GM12865 (cell line): ENCODE measurements at regions not wholly inside any gene's neighbourhood (a gene's known extent, or its start where the extent isn't known, plus 50 kb on each side); places are given as distances from the start of the nearest gene placed in this dataset.

Source experiments
- DNase-seq: peaks from one replicate; pipeline ENCODE4 v3.0.0; 2010; ENCODE audit warnings: low read depth
- H3K4me3 ChIP-seq: 2 replicates; pipeline ENCODE4 v1.5.1; 2011; ENCODE audit warnings: mild to moderate bottlenecking, low read depth, low read length, control low read depth
- TF ChIP-seq, protein P1 (sequence below): IDR thresholded peaks from 2 replicates; pipeline ENCODE4 v1.5.1; 2011; ENCODE audit warnings: low read length, control low read depth, low read depth, inconsistent platforms; ENCODE audit not compliant: insufficient read depth; ENCODE audit errors: missing control alignments

- no peak for DNase-seq
- no peak overlapping the region for H3K4me3 ChIP-seq
These were observed 619.2 kb upstream of the CLINT1 start for GRCh38 chr5:158478139-158478538.

GRCh38 chr5:158477214-158477613 lies 618.3 kb upstream of the CLINT1 start:
- TF ChIP-seq, protein P1, sequence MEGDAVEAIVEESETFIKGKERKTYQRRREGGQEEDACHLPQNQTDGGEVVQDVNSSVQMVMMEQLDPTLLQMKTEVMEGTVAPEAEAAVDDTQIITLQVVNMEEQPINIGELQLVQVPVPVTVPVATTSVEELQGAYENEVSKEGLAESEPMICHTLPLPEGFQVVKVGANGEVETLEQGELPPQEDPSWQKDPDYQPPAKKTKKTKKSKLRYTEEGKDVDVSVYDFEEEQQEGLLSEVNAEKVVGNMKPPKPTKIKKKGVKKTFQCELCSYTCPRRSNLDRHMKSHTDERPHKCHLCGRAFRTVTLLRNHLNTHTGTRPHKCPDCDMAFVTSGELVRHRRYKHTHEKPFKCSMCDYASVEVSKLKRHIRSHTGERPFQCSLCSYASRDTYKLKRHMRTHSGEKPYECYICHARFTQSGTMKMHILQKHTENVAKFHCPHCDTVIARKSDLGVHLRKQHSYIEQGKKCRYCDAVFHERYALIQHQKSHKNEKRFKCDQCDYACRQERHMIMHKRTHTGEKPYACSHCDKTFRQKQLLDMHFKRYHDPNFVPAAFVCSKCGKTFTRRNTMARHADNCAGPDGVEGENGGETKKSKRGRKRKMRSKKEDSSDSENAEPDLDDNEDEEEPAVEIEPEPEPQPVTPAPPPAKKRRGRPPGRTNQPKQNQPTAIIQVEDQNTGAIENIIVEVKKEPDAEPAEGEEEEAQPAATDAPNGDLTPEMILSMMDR = no peak
- no peak for DNase-seq
- no peak overlapping the region for H3K4me3 ChIP-seq

More at GRCh38 chr5:158478139-158478538, 619.2 kb upstream of the CLINT1 start:
- TF ChIP-seq, protein P1 = no peak

DNA sequence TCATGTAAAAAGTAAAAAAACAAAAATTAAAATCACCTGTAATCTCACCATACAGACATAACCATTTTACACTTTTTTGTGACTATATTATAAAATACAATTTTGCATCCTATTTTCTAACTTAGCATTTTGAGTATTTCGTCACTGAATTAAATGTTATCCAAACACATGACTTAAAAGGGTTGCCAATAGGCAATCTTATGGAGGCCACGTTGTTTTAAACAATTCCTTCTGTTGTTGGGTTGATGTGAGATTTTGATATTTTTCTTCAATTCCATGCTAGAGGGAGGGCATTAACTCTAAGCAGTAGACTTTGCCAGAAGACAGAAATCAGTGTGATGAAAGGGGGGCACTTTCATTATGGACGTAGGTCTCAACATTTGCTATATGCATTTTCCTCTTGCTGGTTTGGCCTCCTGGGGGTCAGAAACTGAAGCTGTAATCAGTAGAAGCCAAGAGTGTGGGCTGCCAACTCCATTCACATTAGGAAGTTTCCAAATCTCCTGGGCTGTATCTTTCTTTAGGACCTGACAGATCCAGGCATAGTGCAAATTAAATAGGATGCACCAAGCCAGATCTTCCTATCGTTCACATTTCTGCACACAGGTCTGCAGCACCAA lies 614.2 kb upstream of the CLINT1 start:
- no peak for DNase-seq
- TF ChIP-seq, protein P1 = no peak

GRCh38 chr5:158471535-158471924 lies 612.6 kb upstream of the CLINT1 start:
- DNase-seq = no peak
- TF ChIP-seq, protein P1 = no peak
- no peak overlapping the region for H3K4me3 ChIP-seq

More for the DNA sequence above, 614.2 kb upstream of the CLINT1 start:
- H3K4me3 ChIP-seq = no peak overlapping the region

- TF ChIP-seq, protein P1 = no peak
- DNase-seq = no peak
These were observed 612.0 kb upstream of the CLINT1 start for GRCh38 chr5:158470764-158471534.

GRCh38 chr5:158468444-158468843 lies 609.5 kb upstream of the CLINT1 start:
- no peak for DNase-seq
- no peak overlapping the region for H3K4me3 ChIP-seq
- TF ChIP-seq, protein P1 = no peak

More at GRCh38 chr5:158470764-158471534, 612.0 kb upstream of the CLINT1 start:
- no peak overlapping the region for H3K4me3 ChIP-seq
